HUES6 (cell line): ENCODE measurements at regions not wholly inside any gene's neighbourhood (a gene's known extent, or its start where the extent isn't known, plus 50 kb on each side); places are given as distances from the start of the nearest gene placed in this dataset.
"Not testable (repeated sequence)": the region's sequence is repeated elsewhere in the genome, so short reads cannot be mapped to it uniquely, and the experiment has no call there.

ENCODE experiments used
- H3K27ac ChIP-seq: 2 replicates; pipeline ENCODE4 v1.7.0; 2013; ENCODE audit warnings: low read depth, mild to moderate bottlenecking, low read length, inconsistent platforms
- H3K27me3 ChIP-seq: 2 replicates; pipeline ENCODE4 v1.6.1; 2013; ENCODE audit warnings: low read length; ENCODE audit not compliant: control insufficient read depth, insufficient read depth
- H3K36me3 ChIP-seq: 2 replicates; pipeline ENCODE4 v1.6.1; 2013; ENCODE audit warnings: low read length; ENCODE audit not compliant: control insufficient read depth, insufficient read depth
- H3K4me1 ChIP-seq: 2 replicates; pipeline ENCODE4 v1.6.1; 2013; ENCODE audit warnings: low read length; ENCODE audit not compliant: control insufficient read depth, insufficient read depth
- H3K4me3 ChIP-seq: 2 replicates; pipeline ENCODE4 v1.5.1; 2013; ENCODE audit warnings: low read depth, low read length
- H3K9ac ChIP-seq: one replicate; pipeline ENCODE4 v1.6.1; 2013; ENCODE audit warnings: mild to moderate bottlenecking, low read length
- H3K9me3 ChIP-seq: 2 replicates; pipeline ENCODE4 v1.6.1; 2013; ENCODE audit warnings: low read depth, low read length; ENCODE audit not compliant: control insufficient read depth, insufficient read depth

DNA sequence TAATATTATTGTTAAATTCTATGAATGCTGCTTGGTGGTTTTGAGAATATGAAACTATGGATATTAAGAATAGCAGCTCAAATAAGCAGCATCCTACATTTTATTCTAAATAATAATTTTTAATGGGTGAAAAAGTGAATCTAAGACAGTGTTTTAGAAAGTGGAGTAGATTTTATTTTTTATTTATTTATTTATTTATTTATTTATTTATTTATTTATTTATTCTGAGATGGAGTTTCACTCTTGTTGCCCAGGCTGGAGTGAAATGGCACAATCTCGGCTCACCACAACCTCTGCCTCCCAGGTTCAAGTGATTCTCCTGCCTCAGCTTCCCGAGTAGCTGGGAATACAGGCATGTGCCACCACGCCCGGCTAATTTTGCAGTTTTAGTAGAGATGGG is 1199.4 kb downstream of the EPHA7 start:
- not testable (repeated sequence) for H3K4me1 ChIP-seq, H3K36me3 ChIP-seq, H3K9ac ChIP-seq, H3K4me3 ChIP-seq, H3K27me3 ChIP-seq, H3K27ac ChIP-seq
- peaks cover 15% of the 10 kb centered on the region for H3K9me3 ChIP-seq

DNA sequence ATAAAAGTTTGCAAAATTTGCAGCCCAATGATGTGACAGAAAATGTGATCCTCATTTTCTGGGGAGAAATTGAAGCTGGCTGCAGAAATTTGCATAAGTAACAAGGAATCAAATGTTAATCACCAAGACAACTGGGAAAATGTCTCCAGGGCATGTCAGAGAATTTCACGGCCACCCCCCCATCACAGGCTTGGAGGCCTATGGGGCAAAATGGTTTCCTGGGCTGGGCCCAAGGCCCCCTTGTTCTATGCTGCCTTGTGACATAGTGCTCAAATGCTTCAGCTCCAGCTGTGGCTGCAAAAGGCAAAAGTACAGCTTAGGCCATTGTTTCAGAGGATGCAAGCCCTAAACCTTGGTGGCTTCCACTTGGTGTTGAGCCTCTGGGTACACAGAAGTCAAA is 1202.6 kb downstream of the EPHA7 start:
- H3K4me3 ChIP-seq: no peak overlapping the region
- H3K27ac ChIP-seq: no peak overlapping the region
- no peaks in the 10 kb centered on the region for H3K4me1 ChIP-seq
- peaks cover 15% of the 10 kb centered on the region for H3K9me3 ChIP-seq
- no peaks in the 10 kb centered on the region for H3K27me3 ChIP-seq
- no peak overlapping the region for H3K9ac ChIP-seq
- no peaks in the 10 kb centered on the region for H3K36me3 ChIP-seq

DNA sequence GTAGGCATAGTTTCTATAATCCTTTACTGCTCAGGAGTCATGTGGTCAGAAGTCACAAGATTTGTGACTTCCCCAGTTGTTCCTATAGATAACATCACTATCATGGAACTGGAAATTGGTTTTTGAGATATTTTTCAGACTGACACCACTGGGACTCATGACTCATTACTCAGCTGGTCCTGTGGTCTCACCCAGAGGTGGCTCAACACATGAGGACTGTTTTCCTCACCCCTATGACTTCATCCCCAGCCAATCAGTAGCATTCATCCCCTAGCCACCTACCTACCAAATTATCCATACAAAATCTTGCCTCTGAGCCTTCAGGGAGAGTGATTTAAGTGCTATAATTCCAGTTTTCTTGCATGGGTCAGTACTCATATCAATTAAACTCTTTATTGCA is 1217.7 kb downstream of the EPHA7 start:
- no peak overlapping the region for H3K4me3 ChIP-seq
- no peaks in the 10 kb centered on the region for H3K4me1 ChIP-seq
- peaks cover 15% of the 10 kb centered on the region for H3K9me3 ChIP-seq
- H3K36me3 ChIP-seq: no peaks in the 10 kb centered on the region
- no peak overlapping the region for H3K27ac ChIP-seq
- H3K9ac ChIP-seq: no peak overlapping the region
- no peaks in the 10 kb centered on the region for H3K27me3 ChIP-seq

DNA sequence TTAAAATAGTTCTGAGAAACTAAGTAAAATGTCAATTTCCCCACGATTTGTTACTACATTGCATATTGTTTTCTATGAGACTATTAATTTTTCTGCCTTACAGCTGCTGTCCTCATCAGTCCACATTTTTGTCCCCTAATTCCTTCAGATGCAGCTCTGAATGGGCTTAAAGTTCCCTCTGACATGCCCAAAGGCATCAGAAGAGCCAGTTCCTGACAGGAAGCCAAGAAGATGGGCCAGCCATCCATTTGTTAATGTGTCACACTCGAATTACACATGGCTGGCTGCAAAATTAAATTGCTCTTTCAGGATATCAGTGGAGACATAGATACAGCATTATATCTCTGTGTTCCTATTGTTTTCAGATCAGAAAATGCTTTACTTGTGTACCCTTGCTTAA is 1223.0 kb downstream of the EPHA7 start:
- H3K4me1 ChIP-seq: no peaks in the 10 kb centered on the region; the same call in 1 of the 2 replicates
- no peak overlapping the region for H3K9ac ChIP-seq
- no peaks in the 10 kb centered on the region for H3K36me3 ChIP-seq
- H3K27ac ChIP-seq: no peak overlapping the region
- no peaks in the 10 kb centered on the region for H3K27me3 ChIP-seq
- peaks cover 15% of the 10 kb centered on the region for H3K9me3 ChIP-seq
- H3K4me3 ChIP-seq: no peak overlapping the region

- peaks cover 15% of the 10 kb centered on the region for H3K9me3 ChIP-seq
- no peak overlapping the region for H3K4me3 ChIP-seq
- H3K36me3 ChIP-seq: no peaks in the 10 kb centered on the region
- no peak overlapping the region for H3K9ac ChIP-seq
- no peaks in the 10 kb centered on the region; the same call in 1 of the 2 replicates for H3K4me1 ChIP-seq
- H3K27me3 ChIP-seq: no peaks in the 10 kb centered on the region
- no peak overlapping the region for H3K27ac ChIP-seq
Observed at GRCh38 chr6:92195796-92196195, 1223.6 kb downstream of the EPHA7 start.

- no peak overlapping the region for H3K27ac ChIP-seq
- H3K4me3 ChIP-seq: no peak overlapping the region
- H3K4me1 ChIP-seq: no peaks in the 10 kb centered on the region
- H3K9ac ChIP-seq: no peak overlapping the region
- no peaks in the 10 kb centered on the region for H3K36me3 ChIP-seq
- no peaks in the 10 kb centered on the region for H3K9me3 ChIP-seq
- H3K27me3 ChIP-seq: no peaks in the 10 kb centered on the region
Observed at GRCh38 chr6:92188016-92188415, 1231.3 kb downstream of the EPHA7 start.

DNA sequence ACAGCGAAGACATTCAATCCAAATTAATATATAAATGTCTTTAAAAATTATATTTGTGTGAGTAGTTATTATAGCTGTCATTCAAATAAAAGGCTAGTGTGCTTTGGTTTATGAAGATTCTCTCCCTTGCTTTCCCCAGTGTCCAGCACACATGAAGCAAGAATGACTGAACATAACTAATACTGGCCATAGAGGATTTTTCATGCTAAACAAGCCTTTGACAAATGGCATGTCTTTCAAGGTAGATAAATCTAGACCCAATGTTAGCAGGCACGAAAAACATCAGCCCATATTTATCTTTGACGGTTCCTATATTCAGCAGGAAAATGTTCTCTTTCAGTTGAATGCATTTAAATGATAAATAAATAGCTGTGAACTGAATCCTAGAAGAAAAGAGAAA is 1234.4 kb downstream of the EPHA7 start:
- Histone ChIP-seq H3K27ac (no peak overlapping the region), H3K27me3 (no peaks in the 10 kb centered on the region), H3K9ac (no peak overlapping the region), H3K4me3 (no peak overlapping the region), H3K36me3 (no peaks in the 10 kb centered on the region), H3K9me3 (no peaks in the 10 kb centered on the region), H3K4me1 (no peaks in the 10 kb centered on the region)

GRCh38 chr6:92181347-92181746 is 1238.0 kb downstream of the EPHA7 start:
- H3K27me3 ChIP-seq: no peaks in the 10 kb centered on the region
- H3K4me1 ChIP-seq: no peaks in the 10 kb centered on the region
- H3K27ac ChIP-seq: no peak overlapping the region
- H3K9me3 ChIP-seq: no peaks in the 10 kb centered on the region
- H3K9ac ChIP-seq: no peak overlapping the region
- no peaks in the 10 kb centered on the region for H3K36me3 ChIP-seq
- no peak overlapping the region for H3K4me3 ChIP-seq

DNA sequence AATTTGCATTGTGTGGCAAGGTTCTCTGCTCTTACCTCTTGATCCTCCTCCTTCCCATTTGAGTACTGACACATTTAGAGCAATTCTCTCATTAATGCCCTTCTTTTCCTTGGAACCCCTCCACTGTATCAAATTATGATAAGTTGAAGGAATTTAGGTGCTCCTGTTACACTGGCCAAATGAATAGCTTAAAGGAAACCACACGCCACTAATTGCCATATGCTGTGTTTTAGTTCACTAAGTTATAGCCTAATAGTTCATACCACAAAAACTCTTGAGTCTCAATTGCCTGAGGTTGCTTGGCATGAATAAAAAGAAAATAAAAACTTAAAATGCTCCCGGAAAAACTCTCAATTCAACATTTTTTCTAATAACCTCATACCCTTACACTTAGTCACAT is 1239.3 kb downstream of the EPHA7 start:
- Histone ChIP-seq H3K4me1 (no peaks in the 10 kb centered on the region), H3K27ac (no peak overlapping the region), H3K9me3 (no peaks in the 10 kb centered on the region), H3K36me3 (no peaks in the 10 kb centered on the region), H3K4me3 (no peak overlapping the region), H3K27me3 (no peaks in the 10 kb centered on the region), H3K9ac (no peak overlapping the region)

DNA sequence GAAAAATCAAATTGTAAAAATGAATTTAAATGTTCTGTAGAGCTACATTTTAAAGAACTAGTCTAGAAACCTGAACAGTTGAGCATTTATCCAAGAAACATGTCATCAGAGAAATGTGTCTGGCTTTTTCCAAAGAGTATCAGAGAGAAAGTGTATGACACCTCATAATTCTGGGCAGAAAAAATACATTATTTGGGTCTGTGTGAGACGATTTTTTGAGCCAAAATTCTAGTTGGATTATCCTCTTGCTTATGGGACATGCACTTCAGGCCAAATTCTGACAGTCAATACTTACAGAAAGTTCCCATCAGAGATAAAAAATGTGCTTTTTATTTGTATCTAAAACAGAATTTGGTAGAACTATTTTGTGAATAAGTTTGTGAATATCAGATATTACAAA is 1242.7 kb downstream of the EPHA7 start:
- Histone ChIP-seq H3K4me1 (no peaks in the 10 kb centered on the region), H3K27ac (no peak overlapping the region), H3K36me3 (no peaks in the 10 kb centered on the region), H3K4me3 (no peak overlapping the region), H3K27me3 (no peaks in the 10 kb centered on the region), H3K9ac (no peak overlapping the region), H3K9me3 (no peaks in the 10 kb centered on the region)

GRCh38 chr6:92174398-92175073 is 1244.8 kb downstream of the EPHA7 start:
- no peaks in the 10 kb centered on the region for H3K27me3 ChIP-seq
- H3K4me3 ChIP-seq: no peak overlapping the region
- H3K27ac ChIP-seq: no peak overlapping the region
- no peaks in the 10 kb centered on the region for H3K9me3 ChIP-seq
- H3K36me3 ChIP-seq: no peaks in the 10 kb centered on the region
- H3K4me1 ChIP-seq: no peaks in the 10 kb centered on the region
- no peak overlapping the region for H3K9ac ChIP-seq

DNA sequence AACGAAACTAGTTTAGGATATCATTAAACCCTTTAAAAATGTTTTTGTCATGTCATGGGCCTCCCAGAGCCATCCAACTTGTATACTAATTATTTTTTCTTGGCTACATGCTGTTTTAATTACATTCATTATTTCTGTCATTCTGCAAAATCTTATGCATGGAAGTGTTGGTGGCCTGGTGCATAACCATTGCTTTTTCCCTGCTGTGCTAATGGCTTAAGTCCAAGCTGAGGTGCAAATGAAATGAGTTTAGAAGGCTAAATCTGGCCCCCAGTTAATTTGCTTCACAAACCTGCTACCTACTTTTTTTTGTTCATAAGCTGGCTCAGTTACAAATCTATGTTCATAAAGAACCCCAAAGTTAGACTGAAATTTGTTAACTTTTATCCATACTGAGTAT is 1249.9 kb downstream of the EPHA7 start:
- no peak overlapping the region for H3K9ac ChIP-seq
- H3K4me3 ChIP-seq: no peak overlapping the region
- H3K27ac ChIP-seq: no peak overlapping the region
- H3K27me3 ChIP-seq: no peaks in the 10 kb centered on the region
- no peaks in the 10 kb centered on the region for H3K36me3 ChIP-seq
- no peaks in the 10 kb centered on the region; the same call in 1 of the 2 replicates for H3K9me3 ChIP-seq
- H3K4me1 ChIP-seq: no peaks in the 10 kb centered on the region
